GM12874 (cell line): ENCODE measurements at regions not wholly inside any gene's neighbourhood (a gene's known extent, or its start where the extent isn't known, plus 50 kb on each side); places are given as distances from the start of the nearest gene placed in this dataset.

Experiments
- TF ChIP-seq, protein P1 (sequence below): IDR thresholded peaks from 2 replicates; pipeline ENCODE4 v1.5.1; 2011; ENCODE audit warnings: low read depth, mild to moderate bottlenecking, control low read depth, low read length, moderate library complexity; ENCODE audit not compliant: insufficient read depth

DNA sequence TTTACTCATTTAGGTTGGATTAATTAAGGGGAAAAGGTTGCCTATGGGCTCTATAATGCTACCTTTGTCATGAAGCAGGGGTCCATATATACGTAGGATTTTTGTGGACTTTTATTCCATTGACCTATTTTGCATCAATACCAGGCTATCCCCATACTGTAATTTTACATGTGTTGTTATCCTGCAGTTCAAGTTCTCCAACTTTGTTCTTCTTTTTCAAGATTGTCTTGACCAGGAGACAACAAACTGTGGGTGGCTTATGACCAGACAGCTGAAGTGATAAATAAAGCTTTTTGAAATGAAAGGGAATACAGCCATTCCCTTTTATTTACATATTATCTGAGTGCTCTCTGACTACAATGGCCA lies 345.7 kb downstream of the BARHL2 start:
- TF ChIP-seq, protein P1, sequence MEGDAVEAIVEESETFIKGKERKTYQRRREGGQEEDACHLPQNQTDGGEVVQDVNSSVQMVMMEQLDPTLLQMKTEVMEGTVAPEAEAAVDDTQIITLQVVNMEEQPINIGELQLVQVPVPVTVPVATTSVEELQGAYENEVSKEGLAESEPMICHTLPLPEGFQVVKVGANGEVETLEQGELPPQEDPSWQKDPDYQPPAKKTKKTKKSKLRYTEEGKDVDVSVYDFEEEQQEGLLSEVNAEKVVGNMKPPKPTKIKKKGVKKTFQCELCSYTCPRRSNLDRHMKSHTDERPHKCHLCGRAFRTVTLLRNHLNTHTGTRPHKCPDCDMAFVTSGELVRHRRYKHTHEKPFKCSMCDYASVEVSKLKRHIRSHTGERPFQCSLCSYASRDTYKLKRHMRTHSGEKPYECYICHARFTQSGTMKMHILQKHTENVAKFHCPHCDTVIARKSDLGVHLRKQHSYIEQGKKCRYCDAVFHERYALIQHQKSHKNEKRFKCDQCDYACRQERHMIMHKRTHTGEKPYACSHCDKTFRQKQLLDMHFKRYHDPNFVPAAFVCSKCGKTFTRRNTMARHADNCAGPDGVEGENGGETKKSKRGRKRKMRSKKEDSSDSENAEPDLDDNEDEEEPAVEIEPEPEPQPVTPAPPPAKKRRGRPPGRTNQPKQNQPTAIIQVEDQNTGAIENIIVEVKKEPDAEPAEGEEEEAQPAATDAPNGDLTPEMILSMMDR, result no peak

DNA sequence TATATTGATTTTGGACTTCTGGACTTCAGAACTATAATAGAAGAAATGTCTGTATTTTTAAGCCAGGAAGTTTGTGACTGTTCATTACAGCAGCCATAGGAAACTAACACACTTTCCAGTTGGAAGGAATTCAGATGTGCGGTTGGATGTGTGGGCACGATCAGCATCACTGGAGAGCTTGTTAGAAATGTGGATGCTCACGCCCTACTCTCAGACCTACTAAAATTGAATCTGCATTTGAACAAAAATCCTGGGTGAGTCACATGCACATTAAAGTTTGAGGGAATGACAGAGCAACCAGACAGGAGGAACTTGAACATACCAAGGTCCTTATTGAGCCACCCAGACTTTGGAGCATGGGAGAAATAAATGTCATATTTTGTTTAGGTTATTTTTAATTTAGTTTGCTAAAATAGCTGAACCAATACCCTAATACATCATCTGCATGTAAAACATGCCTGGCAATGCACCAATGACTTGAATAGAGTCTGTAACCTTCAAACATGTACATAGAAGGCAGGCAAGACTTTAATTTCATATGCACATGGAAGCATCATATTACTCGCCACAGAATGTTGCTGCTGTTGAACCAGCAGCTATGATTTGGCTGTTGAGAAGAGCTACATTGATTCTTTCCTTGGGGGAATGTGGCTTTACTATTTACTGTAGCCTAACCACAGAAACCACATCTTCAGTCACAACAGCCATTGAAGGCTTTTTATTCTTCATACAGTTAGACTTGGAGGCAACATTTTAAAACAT lies 346.2 kb downstream of the BARHL2 start:
- TF ChIP-seq, protein P1, result no peak

DNA sequence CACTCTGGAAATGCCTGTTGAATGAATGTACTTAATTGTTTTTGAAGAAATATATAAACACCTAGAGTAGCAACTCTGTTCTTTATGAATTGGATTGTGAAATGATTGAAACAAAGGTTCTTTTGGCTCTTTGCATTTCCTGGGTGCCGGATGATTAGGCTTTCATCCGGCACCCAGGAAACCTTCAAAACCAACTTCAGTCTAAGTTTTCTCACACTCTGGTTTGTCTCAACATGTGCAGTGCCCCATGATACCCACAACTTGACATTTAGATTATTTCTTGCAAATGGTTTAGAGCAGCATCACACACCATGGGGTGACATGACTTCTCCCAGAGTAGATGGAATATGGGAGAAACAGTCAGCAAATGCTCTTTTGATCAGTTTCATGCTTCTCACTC lies 354.9 kb downstream of the BARHL2 start:
- TF ChIP-seq, protein P1, result no peak

DNA sequence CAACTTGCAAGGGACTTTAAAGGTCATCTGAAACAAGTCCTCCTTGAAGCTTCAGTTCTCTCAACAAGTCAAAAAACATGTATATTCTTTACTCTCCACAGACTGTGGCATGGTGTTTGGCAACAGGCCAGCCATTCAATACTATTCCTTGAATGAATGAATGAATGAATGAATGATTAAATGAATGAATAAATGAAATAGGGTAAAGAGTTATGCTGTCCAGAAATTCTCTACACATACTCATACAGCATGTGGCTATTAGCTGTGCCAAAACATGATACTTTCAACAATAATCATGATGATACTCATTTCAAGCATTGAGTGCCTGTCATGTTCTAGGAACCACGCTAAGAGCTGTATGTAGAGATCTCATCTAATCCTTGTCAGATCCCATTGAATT lies 356.1 kb downstream of the BARHL2 start:
- TF ChIP-seq, protein P1, result no peak

DNA sequence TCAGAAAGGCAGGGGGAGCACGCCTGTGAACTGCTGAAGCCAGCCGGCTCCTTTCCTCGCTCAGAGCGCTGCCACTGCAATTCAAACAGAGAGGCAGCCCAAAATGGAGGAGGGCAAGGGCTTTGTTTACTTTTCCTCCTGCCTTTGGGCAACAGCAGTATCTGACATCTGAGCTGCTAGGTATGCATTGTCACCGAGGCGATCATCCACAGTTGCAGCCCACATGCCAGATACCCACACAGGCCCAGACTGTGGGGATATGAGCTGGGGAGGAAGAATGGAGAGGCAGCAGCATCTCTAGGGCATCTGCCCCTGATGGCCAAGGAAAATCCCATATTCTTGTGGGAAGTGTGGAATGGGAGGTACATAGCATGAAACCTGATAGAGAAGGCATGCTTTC lies 357.1 kb downstream of the BARHL2 start:
- TF ChIP-seq, protein P1, result no peak

DNA sequence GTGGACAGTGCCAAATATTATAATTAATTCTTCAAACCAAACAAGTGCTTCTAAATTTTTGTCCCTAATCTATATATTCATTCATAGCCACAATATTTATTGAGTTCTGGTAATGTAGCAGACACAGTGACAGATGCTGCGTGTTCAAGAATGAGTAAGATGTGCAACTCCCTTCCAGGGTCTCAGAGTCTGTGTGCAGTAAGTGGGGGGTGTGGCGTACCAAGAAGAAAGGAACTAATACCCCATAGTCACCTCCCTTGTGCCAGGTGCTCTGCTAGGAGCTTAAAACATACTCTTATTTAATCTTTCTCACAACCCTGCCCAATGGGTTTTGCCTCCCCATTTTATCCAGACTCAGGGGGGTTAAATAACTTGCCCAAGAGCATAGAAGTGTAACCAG lies 358.7 kb downstream of the BARHL2 start:
- TF ChIP-seq, protein P1, result no peak

DNA sequence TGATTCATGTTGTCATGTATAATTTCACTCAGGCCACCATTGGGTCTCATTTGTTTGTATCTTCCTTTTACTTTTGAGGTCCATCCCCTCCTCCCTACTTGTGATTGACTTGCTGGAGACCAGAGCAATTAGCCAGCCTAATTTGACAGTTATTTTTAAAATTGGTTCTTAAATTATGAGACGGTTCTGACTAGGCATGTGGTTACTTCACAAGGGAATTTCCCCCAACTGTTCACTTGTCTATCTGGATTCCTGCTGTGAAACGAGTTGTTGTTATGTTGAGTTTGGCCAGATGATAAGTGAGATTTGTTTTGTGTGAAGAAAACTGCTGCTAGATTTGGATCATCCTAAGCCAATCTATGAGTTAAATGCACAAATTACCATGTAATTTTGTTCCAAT lies 359.1 kb downstream of the BARHL2 start:
- TF ChIP-seq, protein P1, result no peak
